NT2/D1 (cell line): ENCODE measurements at regions not wholly inside any gene's neighbourhood (a gene's known extent, or its start where the extent isn't known, plus 50 kb on each side); places are given as distances from the start of the nearest gene placed in this dataset.

Source experiments
- SUZ12 ChIP-seq: IDR thresholded peaks from 2 replicates; pipeline ENCODE4 v1.6.1; 2011; ENCODE audit not compliant: insufficient read length, insufficient read depth; ENCODE audit errors: extremely low read depth
- YY1 ChIP-seq: IDR thresholded peaks from 2 replicates; pipeline ENCODE4 v1.6.1; 2011; ENCODE audit not compliant: insufficient read length, insufficient read depth
- ZNF274 ChIP-seq: IDR thresholded peaks from 2 replicates; pipeline ENCODE4 v1.6.1; 2011; ENCODE audit warnings: mild to moderate bottlenecking, low read depth, low read length

DNA sequence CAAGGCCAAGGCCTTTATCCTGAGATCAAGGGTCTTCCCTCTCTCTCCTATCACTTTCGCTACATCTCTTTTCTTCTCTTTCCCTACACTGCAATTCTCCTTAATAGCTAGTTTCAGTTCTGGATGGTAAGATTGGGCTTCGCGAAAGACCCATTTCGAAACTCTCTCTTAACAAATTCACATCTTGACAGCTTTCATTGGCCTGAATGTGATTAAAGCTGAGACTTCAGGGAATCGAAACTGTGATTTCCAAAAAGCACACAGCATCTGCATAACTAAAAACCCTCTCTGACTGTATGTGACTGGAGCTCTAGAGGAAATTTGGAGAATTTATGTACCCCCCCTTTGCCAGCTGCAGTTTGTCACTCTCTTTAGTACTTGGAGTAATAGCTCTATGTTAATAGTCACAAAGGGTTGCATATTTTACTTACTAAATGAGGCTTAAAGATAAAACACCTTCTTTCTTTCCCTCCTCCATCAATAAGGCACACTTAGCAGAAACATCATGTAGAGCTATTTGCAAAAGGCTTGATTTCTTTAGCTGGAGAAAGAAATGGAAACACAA is 105.3 kb upstream of the FAM20A start:
- TF ChIP-seq YY1 (no peak), ZNF274 (no peak), SUZ12 (no peak)
